HepG2 (cell line): ENCODE measurements at regions not wholly inside any gene's neighbourhood (a gene's known extent, or its start where the extent isn't known, plus 50 kb on each side); places are given as distances from the start of the nearest gene placed in this dataset.

Experiments used
- ATAC-seq: fragments of 200-7000 bp; cut with Tn5 transposase; 3 replicates; pipeline ENCODE4 v1.9.1; 2020; ENCODE audit warnings: mild to moderate bottlenecking, moderate library complexity
- BruUV-seq: library from RNA; stranded (reverse); fragments of 400-500 nt; replicated peaks from 2 replicates; lab custom pipeline; 2021; lab: Mats Ljungman, UMichigan
- CTCF ChIA-PET: fragments of 300-600 bp; formaldehyde crosslinking; extraction: SDS; loops from one replicate; lab custom pipeline; 2021; ENCODE audit warnings: low total read pairs, inconsistent platforms, low intra/inter-chr PET ratio; lab: Yijun Ruan, JAX
- POLR2A ChIA-PET: fragments of 350-600 bp; sonication (Branson Sonifier 250); formaldehyde crosslinking; loops from one replicate; lab custom pipeline; 2020; ENCODE audit warnings: antibody characterized with exemption, inconsistent platforms; lab: Yijun Ruan, JAX
- DNase-seq: peaks from one replicate; pipeline ENCODE4 v3.0.0-alpha.2; 2015; ENCODE audit warnings: low spot score
- FAIRE-seq: peaks from 3 replicates; lab custom pipeline; 2011; peaks lifted over from hg19 to GRCh38; lab: Jason Lieb, UNC
- H2AFZ ChIP-seq: one replicate; pipeline ENCODE4 v1.6.1; 2011; ENCODE audit warnings: low read length, inconsistent platforms
- H3K27ac ChIP-seq: fragments of 300-600 bp; 3 replicates; pipeline ENCODE4 v1.8.0; 2011; ENCODE audit warnings: mixed run types, mild to moderate bottlenecking, mixed read lengths, low read length, inconsistent platforms; ENCODE audit not compliant: insufficient read depth; ENCODE audit errors: extremely low read length
- H3K27me3 ChIP-seq, 2 experiments: fragments of 200-600 bp in 1 of 2; 2 replicates in 1 of 2; 3 replicates in 1 of 2; pipeline versions ENCODE4 v1.6.0 to v1.8.0; 2011; ENCODE audit warnings: low read length in 2 of 2, mild to moderate bottlenecking in 2 of 2, moderate library complexity in 2 of 2, inconsistent platforms in 1 of 2; ENCODE audit not compliant: insufficient read depth in 2 of 2, control insufficient read depth in 1 of 2
- H3K36me3 ChIP-seq, 2 experiments: fragments of 200-600 bp in 1 of 2; replicated peaks in 1 of 2; 2 replicates in 1 of 2; 3 replicates in 1 of 2; pipeline versions ENCODE4 v1.5.1 to v1.8.0; 2011; ENCODE audit warnings: low read length in 2 of 2, inconsistent platforms in 1 of 2; ENCODE audit not compliant: insufficient read depth in 2 of 2, control insufficient read depth in 1 of 2
- H3K4me1 ChIP-seq: 2 replicates; pipeline ENCODE4 v1.5.1; 2012; ENCODE audit warnings: low read length, inconsistent platforms; ENCODE audit not compliant: insufficient read depth
- H3K4me2 ChIP-seq: 2 replicates; pipeline ENCODE4 v1.6.0; 2011; ENCODE audit warnings: low read depth, low read length, inconsistent platforms
- H3K4me3 ChIP-seq, 3 experiments: fragments of 200-600 bp in 1 of 3; sonication (generic), shearing (Covaris generic) in 1 of 3; replicated peaks in 1 of 3; 2 replicates each; pipeline ENCODE4 v1.5.1; 2011 to 2016; ENCODE audit warnings: low read length in 3 of 3, inconsistent platforms in 2 of 3, low read depth in 2 of 3, mild to moderate bottlenecking in 2 of 3, control low read depth in 1 of 3, mixed read lengths in 1 of 3; ENCODE audit not compliant: insufficient read depth in 1 of 3
- H3K79me2 ChIP-seq: one replicate; pipeline ENCODE4 v1.6.1; 2011; ENCODE audit warnings: low read length, inconsistent platforms; ENCODE audit not compliant: insufficient read depth
- H3K9ac ChIP-seq: 2 replicates; pipeline ENCODE4 v1.6.0; 2011; ENCODE audit warnings: mild to moderate bottlenecking, low read depth, low read length, inconsistent platforms; ENCODE audit not compliant: insufficient read depth
- H3K9me3 ChIP-seq: 2 replicates; pipeline ENCODE4 v1.5.1; 2012; ENCODE audit warnings: mild to moderate bottlenecking, low read length
- H4K20me1 ChIP-seq: 2 replicates; pipeline ENCODE4 v1.6.0; 2011; ENCODE audit warnings: inconsistent platforms, mild to moderate bottlenecking, low read length, moderate library complexity; ENCODE audit not compliant: insufficient read depth
- BRF2 ChIP-seq: sonication (generic); formaldehyde crosslinking; IDR thresholded peaks from 2 replicates; pipeline ENCODE4 v1.8.1; 2022; ENCODE audit warnings: mild to moderate bottlenecking, missing genetic modification reagents
- DRAP1 ChIP-seq: IDR thresholded peaks from 2 replicates; pipeline ENCODE4 v1.6.1; 2016; ENCODE audit warnings: missing genetic modification reagents, missing compliant biosample characterization
- HINFP ChIP-seq: sonication (generic); formaldehyde crosslinking; IDR thresholded peaks from 2 replicates; pipeline ENCODE4 v1.4.0; 2020; ENCODE audit warnings: low read depth, mild to moderate bottlenecking, missing genetic modification reagents
- HNF1B ChIP-seq: sonication (generic); formaldehyde crosslinking; IDR thresholded peaks from 2 replicates; pipeline ENCODE4 v1.5.1; 2020; ENCODE audit warnings: mild to moderate bottlenecking, moderate library complexity, missing genetic modification reagents
- HOXA3 ChIP-seq: sonication (generic); formaldehyde crosslinking; IDR thresholded peaks from 2 replicates; pipeline ENCODE4 v1.5.0; 2020; ENCODE audit warnings: missing genetic modification reagents
- HOXA5 ChIP-seq: sonication (generic); formaldehyde crosslinking; IDR thresholded peaks from 2 replicates; pipeline ENCODE4 v1.4.0; 2020; ENCODE audit warnings: missing genetic modification reagents
- MTA1 ChIP-seq: sonication (generic); formaldehyde crosslinking; IDR thresholded peaks from 2 replicates; pipeline ENCODE4 v1.4.0; 2020; ENCODE audit warnings: missing genetic modification reagents, mild to moderate bottlenecking, borderline replicate concordance
- PHF20 ChIP-seq: sonication (generic); formaldehyde crosslinking; IDR thresholded peaks from 2 replicates; pipeline ENCODE4 v1.5.0; 2020; ENCODE audit warnings: mild to moderate bottlenecking, missing genetic modification reagents
- POLR2G ChIP-seq: fragments of 200-400 bp; formaldehyde crosslinking; IDR thresholded peaks from 2 replicates; pipeline ENCODE4 v1.6.1; 2018; ENCODE audit warnings: mild to moderate bottlenecking, low read depth, low read length, moderate library complexity
- SIX4 ChIP-seq: sonication (generic); formaldehyde crosslinking; IDR thresholded peaks from 2 replicates; pipeline ENCODE4 v1.4.0; 2020; ENCODE audit warnings: missing genetic modification reagents
- SMC3 ChIP-seq: IDR thresholded peaks from 2 replicates; pipeline ENCODE4 v1.6.1; 2011; ENCODE audit warnings: low read length, improper control_type of control experiment
- TIGD3 ChIP-seq: sonication (generic); formaldehyde crosslinking; IDR thresholded peaks from 2 replicates; pipeline ENCODE4 v1.5.1; 2020; ENCODE audit warnings: mild to moderate bottlenecking, missing genetic modification reagents, borderline replicate concordance
- TOPORS ChIP-seq: sonication (generic); formaldehyde crosslinking; IDR thresholded peaks from 2 replicates; pipeline ENCODE4 v1.8.0; 2023; ENCODE audit warnings: mild to moderate bottlenecking, missing genetic modification reagents
- ZFP37 ChIP-seq: sonication (generic); formaldehyde crosslinking; IDR thresholded peaks from 2 replicates; pipeline ENCODE4 v1.4.0; 2020; ENCODE audit warnings: missing genetic modification reagents, borderline replicate concordance
- ZNF639 ChIP-seq: conservative IDR thresholded peaks from 2 replicates; pipeline ENCODE4 v1.6.1; 2018; ENCODE audit warnings: missing genetic modification reagents
- ZNF792 ChIP-seq: IDR thresholded peaks from 2 replicates; pipeline ENCODE4 v1.6.1; 2016
- WGBS: methylation state at CpG from one replicate; pipeline ENCODE4 v1.1.6; 2017; ENCODE audit warnings: low lambda C conversion rate; 5-methylcytosine and 5-hydroxymethylcytosine counted together
- in situ Hi-C: cut with HindIII; loops from 2 replicates; pipeline ENCODE4 v1.10.0; 2017; ENCODE audit warnings: low pct_unique_long_range_greater_than_20kb; ENCODE audit not compliant: extremely low pct_ligation_motif_present
- intact Hi-C: fragments of 100-400 bp; cut with micrococcal nuclease; formaldehyde crosslinking; loops from one replicate; pipeline ENCODE4 v1.10.0; 2022; ENCODE audit not compliant: unreplicated experiment

- intact Hi-C loops (no loop called here), in situ Hi-C loops (no loop called here)
- CTCF ChIA-PET = no interaction called here
- Histone ChIP-seq H3K27me3 (peaks cover 0 to 3% of the 10 kb centered on the region in 2 experiments; a peak in 2 of 5 replicates), H4K20me1 (no peaks in the 10 kb centered on the region), H3K27ac (no peak overlapping the region), H3K4me2 (no peak overlapping the region), H3K4me1 (peaks cover 7% of the 10 kb centered on the region), H2AFZ (no peak overlapping the region), H3K79me2 (no peaks in the 10 kb centered on the region), H3K36me3 (no peaks in the 10 kb centered on the region), H3K4me3 (no peak overlapping the region), H3K9me3 (peaks cover 8% of the 10 kb centered on the region; the same call in 1 of the 2 replicates), H3K9ac (no peak overlapping the region)
- no peak for DNase-seq
- ATAC-seq = no peak
- 41% methylated on average over 9 of the region's 9 CpGs for WGBS
- POLR2A ChIA-PET = no interaction called here
- no peak for FAIRE-seq
- no TSS peak for BruUV-seq
- TF ChIP-seq HINFP = no peak
- no peak for TF ChIP-seq DRAP1 (CRISPR knock-in tag)
- TF ChIP-seq TIGD3 = no peak
- no peak for TF ChIP-seq TOPORS
- no peak for TF ChIP-seq PHF20
- TF ChIP-seq HOXA3 (CRISPR knock-in tag) = no peak
- TF ChIP-seq MTA1 (CRISPR knock-in tag) = no peak
- TF ChIP-seq SMC3 = no peak
- no peak for TF ChIP-seq SIX4
- TF ChIP-seq ZNF792 = no peak
- TF ChIP-seq ZFP37 (CRISPR knock-in tag) = no peak
- TF ChIP-seq BRF2 = no peak
- no peak for TF ChIP-seq ZNF639
- TF ChIP-seq HOXA5 = no peak
- TF ChIP-seq POLR2G = no peak
- no peak for TF ChIP-seq HNF1B (CRISPR knock-in tag)
Measured at GRCh38 chr14:89681086-89682018, 264.3 kb upstream of the FOXN3 start.
